GM21447 (cell line): ENCODE measurements at regions not wholly inside any gene's neighbourhood (a gene's known extent, or its start where the extent isn't known, plus 50 kb on each side); places are given as distances from the start of the nearest gene placed in this dataset.
A peak's percentile ranks its signal among the peaks of the same experiment; 100 is the strongest.
"Not testable (repeated sequence)": the region's sequence is repeated elsewhere in the genome, so short reads cannot be mapped to it uniquely, and the experiment has no call there.

Source experiments
- ATAC-seq: cut with Tn5 transposase; IDR thresholded peaks from one replicate; pipeline ENCODE4 v1.9.1; 2021; ENCODE audit not compliant: unreplicated experiment

GRCh38 chr7:96826089-96826488 is 116.4 kb upstream of the SEM1 start:
- ATAC-seq, result no peak

- ATAC-seq, result no peak
Observed at GRCh38 chr7:96827701-96828100, 118.1 kb upstream of the SEM1 start.

GRCh38 chr7:96829121-96829520 is 119.5 kb upstream of the SEM1 start:
- not testable (repeated sequence) for ATAC-seq

- no peak for ATAC-seq
Observed at GRCh38 chr7:96831446-96831845, 121.8 kb upstream of the SEM1 start.

GRCh38 chr7:96832092-96832662 is 122.5 kb upstream of the SEM1 start:
- ATAC-seq, result no peak

- ATAC-seq, result no peak
Observed at GRCh38 chr7:96833676-96834453, 124.2 kb upstream of the SEM1 start.

- ATAC-seq, result no peak
Observed at GRCh38 chr7:96836456-96836855, 126.8 kb upstream of the SEM1 start.

GRCh38 chr7:96837593-96837992 is 127.9 kb upstream of the SEM1 start:
- peak; percentile 94 for ATAC-seq

GRCh38 chr7:96838481-96838880 is 128.8 kb upstream of the SEM1 start:
- ATAC-seq, result no peak

GRCh38 chr7:96855139-96855538 is 145.5 kb upstream of the SEM1 start:
- no peak for ATAC-seq

GRCh38 chr7:96855691-96856090 is 146.0 kb upstream of the SEM1 start:
- ATAC-seq, result no peak

- no peak for ATAC-seq
Observed at GRCh38 chr7:96869538-96869937, 135.8 kb upstream of the DLX6 start.

GRCh38 chr7:96870185-96870584 is 135.2 kb upstream of the DLX6 start:
- ATAC-seq, result no peak

- no peak for ATAC-seq
Observed at GRCh38 chr7:96870934-96871333, 134.4 kb upstream of the DLX6 start.

GRCh38 chr7:96887426-96887825 is 117.9 kb upstream of the DLX6 start:
- no peak for ATAC-seq

- no peak for ATAC-seq
Observed at GRCh38 chr7:96899108-96899507, 106.2 kb upstream of the DLX6 start.

- no peak for ATAC-seq
Observed at GRCh38 chr7:96901822-96902445, 103.4 kb upstream of the DLX6 start.

- no peak for ATAC-seq
Observed at GRCh38 chr7:96903906-96904305, 101.4 kb upstream of the DLX6 start.

GRCh38 chr7:96910486-96910885 is 94.9 kb upstream of the DLX6 start:
- no peak for ATAC-seq

- ATAC-seq, result no peak
Observed at GRCh38 chr7:96915029-96915428, 90.3 kb upstream of the DLX6 start.

GRCh38 chr7:96920064-96920463 is 85.3 kb upstream of the DLX6 start:
- no peak for ATAC-seq

- no peak for ATAC-seq
Observed at GRCh38 chr7:96920713-96921112, 84.6 kb upstream of the DLX6 start.
